ENCODE measurements at regions not wholly inside any gene's neighbourhood (a gene's known extent, or its start where the extent isn't known, plus 50 kb on each side); places are given as distances from the start of the nearest gene placed in this dataset.

- peaks cover 4% of the 10 kb centered on the region for H3K9me3 Mint-ChIP-seq
- H3K36me3 Mint-ChIP-seq (ENCODE audit: low read depth): peaks cover 2% of the 10 kb centered on the region
- TF ChIP-seq, protein P1, sequence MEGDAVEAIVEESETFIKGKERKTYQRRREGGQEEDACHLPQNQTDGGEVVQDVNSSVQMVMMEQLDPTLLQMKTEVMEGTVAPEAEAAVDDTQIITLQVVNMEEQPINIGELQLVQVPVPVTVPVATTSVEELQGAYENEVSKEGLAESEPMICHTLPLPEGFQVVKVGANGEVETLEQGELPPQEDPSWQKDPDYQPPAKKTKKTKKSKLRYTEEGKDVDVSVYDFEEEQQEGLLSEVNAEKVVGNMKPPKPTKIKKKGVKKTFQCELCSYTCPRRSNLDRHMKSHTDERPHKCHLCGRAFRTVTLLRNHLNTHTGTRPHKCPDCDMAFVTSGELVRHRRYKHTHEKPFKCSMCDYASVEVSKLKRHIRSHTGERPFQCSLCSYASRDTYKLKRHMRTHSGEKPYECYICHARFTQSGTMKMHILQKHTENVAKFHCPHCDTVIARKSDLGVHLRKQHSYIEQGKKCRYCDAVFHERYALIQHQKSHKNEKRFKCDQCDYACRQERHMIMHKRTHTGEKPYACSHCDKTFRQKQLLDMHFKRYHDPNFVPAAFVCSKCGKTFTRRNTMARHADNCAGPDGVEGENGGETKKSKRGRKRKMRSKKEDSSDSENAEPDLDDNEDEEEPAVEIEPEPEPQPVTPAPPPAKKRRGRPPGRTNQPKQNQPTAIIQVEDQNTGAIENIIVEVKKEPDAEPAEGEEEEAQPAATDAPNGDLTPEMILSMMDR (conservative IDR thresholded peaks at IDR 0.05): no peak
- no peak overlapping the region for H3K4me3 Mint-ChIP-seq
- H3K27me3 Mint-ChIP-seq (ENCODE audit: low read depth): no peaks in the 10 kb centered on the region
- no peak overlapping the region for H3K27ac Mint-ChIP-seq (ENCODE audit: unreplicated experiment)
- peaks cover 7% of the 10 kb centered on the region for H3K4me1 Mint-ChIP-seq
- no peak for DNase-seq (ENCODE audit: low read depth, low spot score)
Observed at GRCh38 chr5:116841734-116842133, 267.1 kb upstream of the SEMA6A start.

- Mint-ChIP-seq H3K36me3 (ENCODE audit: low read depth) (peaks cover 2% of the 10 kb centered on the region), H3K4me1 (no peaks in the 10 kb centered on the region), H3K4me3 (no peak overlapping the region), H3K27me3 (ENCODE audit: low read depth) (no peaks in the 10 kb centered on the region), H3K9me3 (peaks cover 4% of the 10 kb centered on the region), H3K27ac (ENCODE audit: unreplicated experiment) (no peak overlapping the region)
- TF ChIP-seq, protein P1 (conservative IDR thresholded peaks at IDR 0.05): no peak
- no peak for DNase-seq (ENCODE audit: low read depth, low spot score)
Observed at GRCh38 chr5:116838011-116838536, 263.5 kb upstream of the SEMA6A start.

DNA sequence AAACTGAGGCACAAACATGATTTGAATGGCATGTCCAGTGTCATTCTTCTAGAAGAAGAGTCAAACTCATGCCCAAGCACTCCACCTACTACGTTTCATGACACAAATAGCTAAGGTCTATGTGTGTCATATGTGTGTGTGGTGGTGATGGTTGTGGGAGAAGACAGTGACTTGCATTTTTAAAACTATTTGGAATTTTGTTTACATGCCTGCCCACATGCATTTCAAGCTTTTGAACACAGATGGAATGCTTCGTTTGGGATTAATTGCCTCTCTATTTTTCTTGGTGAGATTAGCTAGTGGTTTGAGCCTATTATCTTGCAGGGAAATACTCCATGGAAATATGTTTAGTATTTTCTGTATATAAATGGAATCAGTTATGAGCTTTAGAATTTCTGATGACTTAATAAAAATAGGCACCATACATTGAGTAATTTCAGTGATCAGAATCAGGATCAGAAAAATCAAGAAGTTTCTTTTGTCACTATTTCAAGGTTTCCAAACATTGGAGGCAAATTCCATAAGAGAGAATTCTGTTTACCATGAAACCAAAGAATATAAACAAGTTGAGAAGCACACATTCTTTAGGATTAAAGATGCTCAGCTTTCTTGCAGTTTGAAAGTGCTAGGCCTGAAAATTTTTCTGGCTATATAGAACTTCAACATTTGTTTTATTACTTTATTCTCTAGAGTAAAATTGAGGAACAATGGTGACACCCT, 260.3 kb upstream of the SEMA6A start:
- DNase-seq (ENCODE audit: low read depth, low spot score): no peak
- H3K27ac Mint-ChIP-seq (ENCODE audit: unreplicated experiment): no peak overlapping the region
- no peaks in the 10 kb centered on the region for H3K36me3 Mint-ChIP-seq (ENCODE audit: low read depth)
- H3K4me3 Mint-ChIP-seq: no peak overlapping the region
- H3K27me3 Mint-ChIP-seq (ENCODE audit: low read depth): no peaks in the 10 kb centered on the region
- no peaks in the 10 kb centered on the region for H3K9me3 Mint-ChIP-seq
- H3K4me1 Mint-ChIP-seq: no peaks in the 10 kb centered on the region
- TF ChIP-seq, protein P1 (conservative IDR thresholded peaks at IDR 0.05): no peak

DNA sequence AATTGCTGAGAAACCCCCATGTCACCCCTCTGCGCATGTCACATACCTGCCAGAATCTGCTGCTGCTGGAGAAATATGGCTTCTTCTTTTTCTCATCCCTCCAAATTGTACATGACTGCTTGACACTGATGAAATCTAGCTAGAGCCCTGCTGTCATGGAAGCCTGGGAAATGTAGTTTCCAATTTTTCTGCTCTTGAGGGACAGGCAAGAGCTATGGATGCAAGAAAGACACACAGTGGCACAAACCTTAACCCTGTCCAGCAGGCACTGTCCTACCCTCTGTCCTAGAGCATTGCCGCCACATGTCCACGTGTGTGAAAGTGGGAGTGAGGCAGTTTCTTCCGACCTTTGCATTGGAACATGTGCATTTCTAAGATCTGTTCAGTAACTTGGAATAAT, 255.5 kb upstream of the SEMA6A start:
- no peak overlapping the region for H3K27ac Mint-ChIP-seq (ENCODE audit: unreplicated experiment)
- peaks cover 7% of the 10 kb centered on the region for H3K4me1 Mint-ChIP-seq
- H3K4me3 Mint-ChIP-seq: no peak overlapping the region
- H3K9me3 Mint-ChIP-seq: no peaks in the 10 kb centered on the region
- no peaks in the 10 kb centered on the region for H3K27me3 Mint-ChIP-seq (ENCODE audit: low read depth)
- TF ChIP-seq, protein P1 (conservative IDR thresholded peaks at IDR 0.05): no peak
- no peak for DNase-seq (ENCODE audit: low read depth, low spot score)
- no peaks in the 10 kb centered on the region for H3K36me3 Mint-ChIP-seq (ENCODE audit: low read depth)

- TF ChIP-seq, protein P1 (conservative IDR thresholded peaks at IDR 0.05): no peak
- Mint-ChIP-seq H3K27me3 (ENCODE audit: low read depth) (no peaks in the 10 kb centered on the region), H3K4me3 (no peak overlapping the region), H3K27ac (ENCODE audit: unreplicated experiment) (no peak overlapping the region), H3K36me3 (ENCODE audit: low read depth) (no peaks in the 10 kb centered on the region), H3K4me1 (peaks cover 10% of the 10 kb centered on the region), H3K9me3 (peaks cover 3% of the 10 kb centered on the region)
- DNase-seq (ENCODE audit: low read depth, low spot score): no peak
Observed at GRCh38 chr5:116827078-116827477, 252.5 kb upstream of the SEMA6A start.

All from neural crest cell (in vitro differentiated cells).